SKM-1 treated with dmso at 0.1 percent for 144 hours (cell line): ENCODE measurements at regions not wholly inside any gene's neighbourhood (a gene's known extent, or its start where the extent isn't known, plus 50 kb on each side); places are given as distances from the start of the nearest gene placed in this dataset.
"Not testable (repeated sequence)": the region's sequence is repeated elsewhere in the genome, so short reads cannot be mapped to it uniquely, and the experiment has no call there.

Source experiments
- DNase-seq: peaks from one replicate; lab custom pipeline; 2025; ENCODE audit not compliant: unreplicated experiment; lab: John Stamatoyannopoulos, UW

DNA sequence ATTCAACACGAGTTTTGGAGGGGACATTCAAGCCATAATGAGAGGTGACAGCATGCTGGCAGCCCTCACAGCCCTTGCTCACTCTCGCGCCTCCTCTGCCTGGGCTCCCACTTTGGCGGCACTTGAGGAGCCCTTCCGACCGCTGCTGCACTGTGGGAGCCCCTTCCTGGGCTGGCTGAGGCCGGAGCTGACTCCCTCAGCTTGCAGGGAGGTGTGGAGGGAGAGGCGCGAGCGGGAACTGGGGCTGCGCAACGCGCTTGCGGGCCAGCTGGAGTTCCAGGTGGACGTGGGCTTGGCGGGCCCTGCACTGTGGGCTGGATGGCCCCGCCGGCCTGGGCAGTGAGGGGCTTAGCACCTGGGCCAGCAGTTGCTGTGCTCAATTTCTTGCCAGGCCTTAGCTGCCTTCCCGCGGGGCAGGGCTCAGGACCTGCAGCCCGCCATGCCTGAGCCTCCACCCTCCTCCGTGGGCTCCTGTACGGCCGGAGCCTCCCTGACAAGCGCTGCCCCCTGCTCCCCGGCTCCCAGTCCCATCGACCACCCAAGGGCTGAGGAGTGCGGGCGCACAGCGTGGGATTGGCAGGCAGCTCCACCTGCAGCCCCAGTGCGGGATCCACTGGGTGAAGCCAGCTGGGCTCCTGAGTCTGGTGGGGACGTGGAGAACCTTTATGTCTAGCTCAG lies 123.3 kb downstream of the EFNB1 start:
- DNase-seq: not testable (repeated sequence)

DNA sequence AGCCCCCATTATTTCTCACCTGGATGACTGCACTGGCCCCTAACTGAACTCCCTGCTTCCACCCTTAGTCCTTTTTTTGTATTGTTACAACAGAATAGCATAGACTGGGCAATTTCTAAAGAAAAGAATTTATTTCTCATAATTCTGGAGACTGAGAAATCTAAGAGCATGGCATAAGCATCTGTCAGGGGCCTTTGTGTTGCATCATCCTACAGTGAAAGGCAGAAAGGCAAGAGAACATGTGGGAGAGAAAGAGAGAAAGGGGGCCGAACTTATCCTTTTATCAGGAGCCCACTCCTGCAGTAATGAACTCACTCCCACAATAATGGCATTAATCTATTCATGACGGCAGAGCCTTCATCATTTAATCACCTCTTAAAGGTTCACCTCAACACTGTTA lies 122.1 kb downstream of the EFNB1 start:
- DNase-seq: no peak

DNA sequence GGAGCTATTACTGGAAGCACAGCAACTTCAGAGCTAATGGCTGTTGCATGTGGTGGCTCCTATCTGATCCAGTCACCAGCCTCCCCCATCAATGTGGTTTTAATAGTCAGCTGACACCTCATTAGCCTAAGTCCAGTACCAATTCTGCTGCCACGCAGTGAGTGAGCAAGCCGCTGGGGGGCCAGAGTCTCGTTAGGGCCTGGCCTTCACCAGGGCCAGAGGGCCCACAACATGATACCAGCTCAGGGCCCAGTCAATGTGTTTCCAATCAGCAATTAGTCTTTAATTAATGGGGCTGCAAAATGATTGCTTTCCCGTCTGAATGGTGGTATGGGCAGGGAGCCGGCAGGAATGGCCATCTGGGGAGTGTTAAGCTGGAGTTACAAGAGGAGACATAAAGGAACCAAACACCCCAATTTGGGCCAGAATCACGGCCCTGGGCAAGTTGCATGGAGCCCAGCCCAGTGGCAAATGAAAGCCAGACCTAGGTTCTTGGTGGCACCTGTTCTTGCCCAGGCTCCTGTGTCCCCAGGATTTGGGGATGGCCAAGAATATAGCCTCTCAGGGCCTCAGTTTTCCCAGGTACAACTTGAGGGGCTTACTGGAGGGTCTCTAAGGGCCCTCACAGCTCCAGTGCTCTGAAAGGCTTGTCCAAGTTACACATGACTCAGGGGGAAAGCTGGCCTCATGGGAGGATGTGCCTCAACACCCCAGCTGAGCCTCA lies 119.2 kb downstream of the EFNB1 start:
- no peak for DNase-seq

DNA sequence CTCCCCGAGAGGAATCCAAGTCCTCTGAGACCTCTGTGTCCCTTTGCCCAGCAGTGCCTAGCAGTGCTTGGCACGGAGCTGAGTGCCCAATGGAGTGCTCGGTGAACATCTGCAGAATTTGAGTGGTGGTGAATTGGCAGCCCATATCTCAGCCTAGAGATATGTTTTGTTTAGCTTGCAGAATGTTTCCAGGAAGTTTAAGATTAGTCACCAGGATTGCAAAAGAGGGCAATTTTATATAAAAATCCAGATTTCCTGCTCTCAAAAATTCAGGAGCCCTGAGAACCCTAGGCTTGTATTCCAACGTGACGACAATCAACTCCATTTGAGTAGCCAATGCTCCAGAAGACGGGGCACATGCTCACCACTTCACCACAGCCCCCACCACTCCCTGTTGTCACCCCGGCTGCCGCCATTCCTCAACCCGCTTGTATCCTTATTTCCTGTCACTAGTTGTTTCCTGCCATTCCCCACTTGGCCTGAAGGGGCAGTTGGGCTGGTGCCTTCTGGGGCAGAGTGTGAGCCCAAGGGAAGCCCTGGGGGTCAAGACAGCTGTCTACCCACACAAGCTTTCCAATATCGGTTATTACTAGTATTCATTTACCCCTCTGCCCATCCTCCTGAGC lies 116.9 kb downstream of the EFNB1 start:
- no peak for DNase-seq

DNA sequence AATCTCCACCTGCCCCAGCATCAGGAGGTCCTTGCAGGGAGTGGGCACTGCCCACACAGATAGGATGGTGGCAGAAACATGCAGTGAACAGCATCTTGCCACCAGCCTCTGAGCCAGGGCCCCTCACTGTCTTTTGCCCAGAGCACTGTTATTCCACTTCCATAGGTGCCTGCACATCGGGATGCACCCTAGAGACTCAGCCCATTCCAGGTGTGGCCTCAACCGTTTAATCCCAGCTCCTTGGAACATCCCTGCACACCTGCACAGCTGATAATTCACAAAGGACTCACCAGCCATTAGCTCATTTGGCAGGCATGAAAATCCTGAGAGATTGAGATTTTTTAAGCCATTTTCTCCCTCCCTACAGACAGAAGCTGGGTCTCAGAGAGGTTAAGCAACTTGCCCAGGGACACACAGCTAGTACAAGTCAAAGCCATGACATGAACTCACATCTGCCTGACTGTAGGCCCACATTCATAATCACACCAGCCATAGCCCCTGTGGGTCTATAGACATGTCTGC lies 116.3 kb downstream of the EFNB1 start:
- no peak for DNase-seq

DNA sequence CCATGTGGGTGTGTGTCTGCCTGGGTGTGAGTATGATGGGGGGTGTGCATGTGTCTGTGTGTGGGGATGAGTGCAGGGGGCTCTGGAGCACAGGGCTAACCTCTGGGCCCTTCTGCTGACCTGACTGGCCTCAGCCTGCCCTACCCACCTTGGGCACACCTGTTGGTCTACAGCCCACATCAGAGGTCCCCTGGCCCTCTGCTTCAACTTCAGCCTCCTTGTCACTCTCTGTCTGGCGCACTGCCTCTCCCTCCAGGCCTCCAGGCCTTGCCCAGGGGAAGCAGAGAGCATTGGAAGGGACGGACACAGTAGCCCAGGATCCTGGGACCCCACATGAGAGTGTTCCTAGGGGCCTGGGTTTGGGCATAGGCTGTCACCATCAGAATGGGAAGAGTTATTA lies 115.4 kb downstream of the EFNB1 start:
- DNase-seq: no peak

DNA sequence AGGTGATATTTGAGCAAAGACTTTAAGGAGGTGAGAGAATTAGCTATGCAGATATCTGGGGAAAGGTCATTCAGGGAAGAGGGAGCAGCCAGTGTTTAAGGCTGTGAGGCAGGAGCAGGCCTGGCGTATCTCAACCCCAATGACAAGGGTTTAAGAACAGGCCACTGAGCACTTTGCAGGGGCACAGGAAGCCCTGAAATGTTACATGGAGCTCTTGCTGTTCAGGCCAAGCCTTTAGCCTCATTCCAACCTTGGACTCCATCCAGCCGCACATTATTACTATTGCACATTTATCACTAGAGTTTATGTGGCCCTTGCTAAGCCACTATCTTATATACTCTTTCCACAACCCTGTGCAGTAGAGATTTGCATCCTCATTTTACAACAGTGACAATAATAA lies 114.0 kb downstream of the EFNB1 start:
- DNase-seq: no peak

DNA sequence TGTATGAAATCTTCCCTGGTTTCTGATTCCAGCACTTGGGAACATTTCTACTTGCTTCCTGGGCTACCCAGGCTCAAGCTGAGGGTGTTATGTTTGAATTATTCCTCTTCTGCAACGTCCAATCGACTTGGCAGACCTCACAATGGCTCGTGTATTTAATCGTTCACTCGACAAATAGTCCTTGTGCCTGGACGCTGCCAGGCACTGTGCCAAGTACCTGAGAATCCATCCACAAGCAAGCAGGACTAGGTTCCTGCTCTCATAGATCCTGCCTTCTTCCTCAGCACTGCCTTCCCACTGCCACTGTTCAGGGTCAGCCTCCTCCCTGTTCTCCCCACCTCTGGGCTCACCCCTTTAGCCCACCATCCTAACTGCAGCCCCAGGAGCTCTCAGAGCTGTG lies 113.3 kb downstream of the EFNB1 start:
- DNase-seq: no peak

DNA sequence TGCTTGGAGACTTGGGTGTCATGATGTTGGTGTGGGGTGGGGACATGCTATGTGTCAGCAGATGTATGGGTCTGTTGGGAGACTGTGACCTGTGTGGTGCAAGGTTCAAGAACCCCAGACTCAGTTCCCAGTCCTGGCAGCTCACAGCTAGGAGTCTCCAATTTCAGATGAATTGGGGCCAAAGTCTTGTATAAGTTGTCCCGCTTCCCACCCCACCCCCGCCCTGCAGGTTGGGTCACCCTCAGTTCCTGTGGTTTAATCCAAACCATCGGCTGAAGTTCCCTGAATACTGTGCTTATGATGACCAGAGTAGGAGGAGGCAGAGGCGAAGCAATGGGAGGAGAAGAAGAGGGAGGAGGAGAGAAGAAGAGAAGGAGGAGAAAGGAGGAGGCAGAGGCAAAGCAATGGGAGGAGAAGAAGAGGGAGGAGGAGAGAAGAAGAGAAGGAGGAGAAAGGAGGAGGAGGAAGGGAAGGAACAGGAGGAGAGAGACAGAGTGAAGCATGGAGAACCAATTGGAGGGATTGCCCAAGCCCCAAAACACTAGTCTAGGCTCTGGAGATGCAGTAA lies 112.6 kb downstream of the EFNB1 start:
- DNase-seq: no peak

DNA sequence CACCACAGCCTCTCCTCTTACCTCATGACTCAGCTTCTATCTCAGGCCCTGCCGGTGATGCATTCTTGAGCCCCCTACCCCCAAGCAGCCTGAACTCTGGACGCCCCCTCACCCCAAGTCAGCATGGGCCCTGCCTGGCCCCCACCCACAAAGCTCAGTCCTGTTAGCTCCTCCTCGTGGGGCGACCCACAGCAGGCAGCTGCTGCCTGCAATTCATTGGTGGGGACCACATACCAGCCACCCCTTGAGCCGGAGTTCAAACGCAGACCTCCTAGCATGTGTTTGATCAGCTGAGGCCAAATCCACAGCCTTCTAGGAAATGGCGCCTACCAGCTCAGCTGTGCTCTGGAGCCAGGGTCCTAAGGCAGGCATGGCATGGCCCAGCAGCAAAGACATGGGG lies 111.8 kb downstream of the EFNB1 start:
- no peak for DNase-seq

DNA sequence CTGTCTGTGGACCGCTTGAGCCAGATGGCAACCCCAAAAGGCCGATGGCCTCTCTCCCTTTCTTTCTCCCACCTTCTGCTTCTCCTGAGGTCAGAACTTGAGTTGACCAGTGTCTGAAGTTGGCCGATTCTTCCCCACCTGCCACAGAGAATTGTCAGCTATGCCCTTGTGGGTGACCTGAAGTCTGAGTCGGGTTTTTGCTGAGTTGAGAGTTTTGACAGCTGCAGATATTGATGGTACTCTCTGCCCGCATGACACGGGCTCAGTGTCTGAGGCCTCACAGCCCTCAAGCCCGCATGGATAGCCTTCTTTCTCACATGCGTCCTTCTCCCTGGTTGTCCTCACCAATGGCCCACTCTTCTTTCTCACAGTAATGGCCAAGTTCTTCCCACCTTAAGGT lies 111.0 kb downstream of the EFNB1 start:
- no peak for DNase-seq

DNA sequence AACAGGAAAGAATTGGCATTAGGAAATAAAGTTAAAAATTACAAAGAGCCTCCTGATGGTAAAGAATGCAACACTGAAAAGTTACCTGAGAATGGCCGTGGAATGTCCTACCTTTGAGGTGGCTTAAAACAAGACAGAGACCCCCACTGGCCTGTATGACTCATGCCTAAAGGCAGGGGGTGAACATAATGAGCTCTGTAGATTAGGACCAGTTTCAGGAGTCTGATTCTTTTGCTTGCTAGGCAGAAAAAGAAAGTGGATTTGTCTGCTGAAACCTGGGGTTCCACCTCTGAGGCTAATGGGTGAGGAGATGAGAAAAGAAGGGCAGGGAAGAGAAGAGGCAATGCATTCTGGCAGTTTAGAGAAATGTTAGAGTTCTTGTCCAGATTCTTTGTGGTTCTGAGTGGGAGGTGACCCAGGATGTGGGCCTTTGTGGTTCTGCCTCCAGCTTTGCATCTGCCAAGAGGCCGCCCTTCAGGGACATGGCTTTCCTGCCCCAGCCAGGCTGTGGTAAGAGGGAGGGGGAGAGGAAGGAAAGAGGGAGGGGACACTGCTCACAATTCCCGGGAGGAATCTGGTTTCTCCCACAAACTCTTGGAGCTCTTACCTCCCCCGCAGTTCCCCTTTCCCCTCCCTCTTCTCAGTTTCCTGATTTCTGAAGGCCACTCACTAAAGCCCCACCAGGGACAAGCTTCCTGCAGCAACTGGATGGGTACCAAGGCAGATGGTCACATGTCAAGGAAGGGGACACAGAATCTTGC lies 109.6 kb downstream of the EFNB1 start:
- no peak for DNase-seq

DNA sequence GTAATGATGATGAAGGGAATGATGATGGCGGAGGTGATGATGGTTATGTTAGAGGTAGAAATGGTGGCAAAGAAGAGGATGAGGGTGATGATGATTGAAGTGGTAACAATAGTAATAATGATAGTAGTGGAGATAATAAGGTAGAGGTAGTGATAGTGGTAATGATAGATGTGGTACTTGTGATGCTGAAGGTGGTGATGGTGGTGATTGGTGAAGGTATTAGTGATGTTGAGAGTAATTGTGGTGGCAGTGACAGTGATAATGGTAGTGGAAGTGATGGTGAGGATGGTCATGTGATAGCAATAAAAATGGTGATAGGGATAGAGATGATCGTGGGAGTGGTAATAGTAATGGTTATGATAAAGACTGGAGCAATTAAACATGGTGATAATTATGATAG lies 108.8 kb downstream of the EFNB1 start:
- DNase-seq: no peak

DNA sequence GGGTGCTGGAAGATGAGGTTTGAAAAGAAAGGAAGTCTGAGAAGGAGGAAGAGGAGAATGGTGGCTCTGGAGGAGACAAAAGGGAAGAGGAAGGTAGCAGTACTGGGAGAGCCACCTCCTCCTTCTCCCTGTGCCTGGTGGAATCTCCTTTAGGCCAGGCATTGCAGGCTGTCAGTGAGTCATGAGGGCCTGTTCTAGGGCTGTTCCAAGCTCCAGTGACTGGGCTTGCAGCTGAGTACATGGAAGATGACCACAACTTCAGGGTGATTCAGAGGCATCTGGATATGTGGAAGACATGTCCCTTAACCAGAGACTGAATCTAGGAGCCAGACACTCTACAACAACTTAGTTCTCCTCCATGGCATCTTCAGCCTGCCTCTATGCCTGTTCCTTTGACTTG lies 107.8 kb downstream of the EFNB1 start:
- no peak for DNase-seq

DNA sequence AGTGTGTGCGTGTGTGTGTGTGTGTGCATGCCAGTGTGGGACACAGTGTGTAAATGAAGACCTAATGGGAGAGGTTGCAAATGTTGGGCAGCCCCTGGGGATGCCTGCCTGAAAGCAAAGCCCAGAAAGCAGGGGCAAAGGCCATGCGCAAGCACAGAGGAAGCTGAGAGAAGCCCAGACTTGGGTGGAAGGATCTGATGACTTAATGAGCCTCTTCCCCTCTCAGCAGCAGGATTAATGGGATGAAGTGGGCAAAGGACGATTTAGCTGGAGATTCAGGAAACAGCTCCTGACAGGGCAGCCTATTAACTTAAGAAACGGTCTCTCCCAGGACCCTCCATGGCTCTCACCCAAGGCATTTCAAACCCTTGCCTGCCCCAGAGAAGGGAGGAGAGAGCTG lies 107.3 kb downstream of the EFNB1 start:
- DNase-seq: no peak

DNA sequence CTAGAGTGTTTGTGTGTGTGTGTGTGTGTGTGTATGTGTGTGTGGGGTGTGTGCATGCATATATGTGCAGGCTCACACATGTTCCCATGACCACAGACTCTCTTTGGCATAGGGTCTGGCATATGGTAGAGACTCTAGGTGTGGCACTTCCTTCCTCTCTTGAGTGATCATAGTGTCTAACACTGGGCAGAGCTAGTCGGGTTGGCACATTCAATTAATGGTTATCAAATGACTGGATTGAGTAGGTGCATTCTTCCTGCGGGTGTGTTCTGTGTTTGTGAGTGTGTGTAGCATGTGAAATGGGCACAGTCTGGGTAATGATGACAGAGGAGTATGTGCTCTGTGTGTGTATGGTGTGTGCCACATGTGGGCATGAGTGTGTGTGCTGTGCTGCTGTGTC lies 106.5 kb downstream of the EFNB1 start:
- DNase-seq: no peak

DNA sequence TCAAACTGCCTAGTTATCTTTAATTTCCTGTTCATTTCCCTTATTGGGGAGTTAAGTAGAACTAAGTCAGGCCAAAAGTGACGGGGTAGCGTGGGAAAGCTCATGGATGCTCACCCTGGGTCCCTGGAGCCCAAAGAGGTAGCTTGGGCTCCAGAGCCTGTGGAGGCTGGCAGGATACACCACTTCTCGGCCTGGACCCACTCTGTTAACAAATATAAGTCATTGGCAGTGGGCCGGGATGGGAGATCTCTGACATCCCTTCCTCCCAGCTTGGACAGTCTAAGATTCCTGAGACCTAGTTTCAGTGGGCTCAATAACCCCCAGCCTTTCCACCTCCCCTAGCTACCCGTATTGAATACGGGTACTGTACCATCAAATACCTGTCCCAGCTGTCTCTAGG lies 106.1 kb downstream of the EFNB1 start:
- DNase-seq: no peak

DNA sequence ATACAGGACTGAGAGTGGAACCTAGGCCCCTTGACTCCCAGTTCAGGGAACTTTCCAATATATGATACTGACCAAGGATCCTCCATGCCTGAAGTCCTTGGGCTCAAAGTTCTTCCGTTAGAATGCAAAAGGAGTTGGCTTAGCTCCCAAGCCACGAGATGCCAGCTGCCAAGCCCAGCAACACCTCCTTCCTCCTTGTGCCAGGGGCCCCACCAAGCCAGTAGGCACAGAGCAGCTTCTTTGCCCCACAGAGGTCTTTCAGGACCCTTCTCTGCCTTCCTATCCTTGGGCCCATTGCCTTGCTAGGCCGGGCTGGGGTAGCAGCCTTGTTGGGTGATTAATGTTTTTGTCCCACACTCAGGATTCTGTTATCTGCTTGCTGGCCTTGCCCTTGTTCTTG lies 105.6 kb downstream of the EFNB1 start:
- DNase-seq: no peak

DNA sequence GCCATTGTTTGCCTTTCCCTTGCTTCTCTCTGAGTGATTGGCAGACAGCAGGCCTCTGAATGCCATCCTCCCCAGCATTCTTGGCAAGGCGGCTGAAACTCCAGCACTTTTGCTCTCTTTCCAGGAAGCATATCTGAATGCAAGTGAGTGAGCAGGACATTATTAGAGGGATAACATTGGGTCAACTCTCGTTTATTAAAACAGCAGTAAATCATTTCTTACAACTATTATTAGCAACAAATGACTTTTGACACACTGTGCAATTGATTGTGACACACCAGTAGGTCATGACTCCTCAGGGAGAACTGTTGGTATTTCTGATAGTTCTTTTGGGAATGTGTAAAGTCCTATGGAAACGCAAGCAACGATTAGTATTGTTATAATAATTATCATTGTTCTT lies 103.8 kb downstream of the EFNB1 start:
- DNase-seq: no peak

DNA sequence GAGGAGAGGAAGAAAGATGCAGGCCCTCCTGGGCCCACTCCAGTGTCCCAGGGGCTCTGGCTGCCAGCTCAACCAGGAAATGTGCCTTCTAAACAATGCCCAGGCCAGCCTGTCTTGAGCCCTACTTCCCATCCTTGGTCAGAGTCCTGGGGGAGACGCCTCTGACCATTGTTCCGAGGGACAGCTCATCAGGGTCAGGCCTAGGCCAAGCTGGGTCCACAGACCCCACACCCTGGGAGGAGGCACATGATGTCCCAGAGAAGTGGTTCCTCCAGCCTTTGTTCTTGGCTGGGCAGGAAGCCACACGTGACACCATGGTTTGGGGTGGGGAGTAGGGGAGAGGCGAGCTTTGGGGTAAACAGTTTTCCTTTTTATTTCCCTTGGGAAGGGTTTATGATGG lies 102.5 kb downstream of the EFNB1 start:
- no peak for DNase-seq
